ENCODE measurements at regions not wholly inside any gene's neighbourhood (a gene's known extent, or its start where the extent isn't known, plus 50 kb on each side); places are given as distances from the start of the nearest gene placed in this dataset.

DNA sequence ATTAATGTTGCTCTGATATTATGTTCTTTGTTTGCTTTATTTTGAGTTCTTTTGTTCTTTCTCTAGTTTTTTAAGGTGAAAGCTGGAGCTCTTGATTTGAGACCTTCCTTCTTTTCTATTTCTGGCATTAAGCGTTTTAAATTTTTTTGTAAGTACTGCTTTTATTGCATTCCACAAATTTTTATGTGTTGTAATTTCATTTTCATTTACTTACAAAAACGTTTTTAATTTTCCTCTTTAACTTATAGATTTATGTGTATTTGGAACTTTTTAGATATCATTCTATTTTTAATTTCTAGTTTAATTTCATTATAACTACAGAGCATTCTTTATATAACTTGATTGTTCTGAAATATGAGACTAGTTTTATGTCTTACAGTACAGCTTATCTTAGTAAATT lies 395.6 kb downstream of the ETV1 start:
- TF ChIP-seq POLR2A (IDR thresholded peaks at IDR 0.05), result no peak
- TF ChIP-seq, protein P1, sequence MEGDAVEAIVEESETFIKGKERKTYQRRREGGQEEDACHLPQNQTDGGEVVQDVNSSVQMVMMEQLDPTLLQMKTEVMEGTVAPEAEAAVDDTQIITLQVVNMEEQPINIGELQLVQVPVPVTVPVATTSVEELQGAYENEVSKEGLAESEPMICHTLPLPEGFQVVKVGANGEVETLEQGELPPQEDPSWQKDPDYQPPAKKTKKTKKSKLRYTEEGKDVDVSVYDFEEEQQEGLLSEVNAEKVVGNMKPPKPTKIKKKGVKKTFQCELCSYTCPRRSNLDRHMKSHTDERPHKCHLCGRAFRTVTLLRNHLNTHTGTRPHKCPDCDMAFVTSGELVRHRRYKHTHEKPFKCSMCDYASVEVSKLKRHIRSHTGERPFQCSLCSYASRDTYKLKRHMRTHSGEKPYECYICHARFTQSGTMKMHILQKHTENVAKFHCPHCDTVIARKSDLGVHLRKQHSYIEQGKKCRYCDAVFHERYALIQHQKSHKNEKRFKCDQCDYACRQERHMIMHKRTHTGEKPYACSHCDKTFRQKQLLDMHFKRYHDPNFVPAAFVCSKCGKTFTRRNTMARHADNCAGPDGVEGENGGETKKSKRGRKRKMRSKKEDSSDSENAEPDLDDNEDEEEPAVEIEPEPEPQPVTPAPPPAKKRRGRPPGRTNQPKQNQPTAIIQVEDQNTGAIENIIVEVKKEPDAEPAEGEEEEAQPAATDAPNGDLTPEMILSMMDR (IDR thresholded peaks at IDR 0.05), result no peak
